ENCODE measurements at regions not wholly inside any gene's neighbourhood (a gene's known extent, or its start where the extent isn't known, plus 50 kb on each side); places are given as distances from the start of the nearest gene placed in this dataset.

DNA sequence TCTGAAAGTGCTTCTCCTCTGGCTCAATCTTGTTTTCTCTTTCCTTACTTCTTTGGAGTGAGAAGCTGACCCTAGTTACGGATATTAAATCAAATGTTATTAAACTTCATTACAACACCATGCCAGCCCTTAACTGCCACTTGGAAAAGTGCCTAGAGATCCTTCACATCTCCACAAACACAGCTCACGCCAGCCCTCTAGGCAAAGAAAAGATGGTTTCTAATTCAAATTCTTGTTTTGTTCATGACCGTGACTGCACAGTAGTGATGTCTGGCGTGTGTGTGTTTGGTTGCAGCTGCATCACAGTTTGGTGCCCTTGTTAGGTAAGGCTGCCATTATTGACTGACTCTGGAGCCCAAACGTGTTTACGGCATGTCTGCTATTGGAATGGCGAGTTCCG lies 113.0 kb downstream of the BEGAIN start:
- TF ChIP-seq, protein P1, sequence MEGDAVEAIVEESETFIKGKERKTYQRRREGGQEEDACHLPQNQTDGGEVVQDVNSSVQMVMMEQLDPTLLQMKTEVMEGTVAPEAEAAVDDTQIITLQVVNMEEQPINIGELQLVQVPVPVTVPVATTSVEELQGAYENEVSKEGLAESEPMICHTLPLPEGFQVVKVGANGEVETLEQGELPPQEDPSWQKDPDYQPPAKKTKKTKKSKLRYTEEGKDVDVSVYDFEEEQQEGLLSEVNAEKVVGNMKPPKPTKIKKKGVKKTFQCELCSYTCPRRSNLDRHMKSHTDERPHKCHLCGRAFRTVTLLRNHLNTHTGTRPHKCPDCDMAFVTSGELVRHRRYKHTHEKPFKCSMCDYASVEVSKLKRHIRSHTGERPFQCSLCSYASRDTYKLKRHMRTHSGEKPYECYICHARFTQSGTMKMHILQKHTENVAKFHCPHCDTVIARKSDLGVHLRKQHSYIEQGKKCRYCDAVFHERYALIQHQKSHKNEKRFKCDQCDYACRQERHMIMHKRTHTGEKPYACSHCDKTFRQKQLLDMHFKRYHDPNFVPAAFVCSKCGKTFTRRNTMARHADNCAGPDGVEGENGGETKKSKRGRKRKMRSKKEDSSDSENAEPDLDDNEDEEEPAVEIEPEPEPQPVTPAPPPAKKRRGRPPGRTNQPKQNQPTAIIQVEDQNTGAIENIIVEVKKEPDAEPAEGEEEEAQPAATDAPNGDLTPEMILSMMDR (IDR thresholded peaks at IDR 0.05; ENCODE audit: insufficient read depth, low read depth, low read length) = no peak
- no peak for TF ChIP-seq EZH2 (IDR thresholded peaks at IDR 0.05; ENCODE audit: insufficient read depth, low read length)
